ENCODE measurements at regions not wholly inside any gene's neighbourhood (a gene's known extent, or its start where the extent isn't known, plus 50 kb on each side); places are given as distances from the start of the nearest gene placed in this dataset.

DNA sequence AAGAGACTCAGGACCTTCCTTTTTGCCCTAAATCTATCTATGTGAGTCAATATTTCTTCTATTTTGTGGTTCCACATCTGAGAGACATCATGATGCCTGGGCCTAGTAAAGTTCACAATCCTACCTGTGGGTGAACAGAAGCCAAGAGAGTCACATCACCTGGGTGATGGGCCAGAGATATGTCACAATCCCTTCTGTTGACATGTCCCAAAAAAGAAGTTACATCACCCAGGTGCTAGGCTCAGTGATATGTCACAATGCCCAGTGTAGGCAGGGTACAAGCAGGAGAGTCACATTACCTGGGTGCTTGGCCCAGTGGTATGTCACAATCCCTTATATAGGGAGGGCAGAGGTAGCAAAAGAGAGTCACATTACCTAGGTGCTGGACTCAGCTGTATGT, 2101.9 kb downstream of the TP53TG3F start:
- no peak for DNase-seq (ENCODE audit: low read depth, low spot score)
- no peaks in the 10 kb centered on the region for H3K4me1 ChIP-seq (ENCODE audit: insufficient read depth, insufficient read length)
- H3K36me3 ChIP-seq (ENCODE audit: insufficient read depth, insufficient read length, low read length), result no peaks in the 10 kb centered on the region
- no peak overlapping the region for H3K4me3 ChIP-seq (ENCODE audit: insufficient read length, low read depth)
- H3K9me3 ChIP-seq (ENCODE audit: insufficient read depth, low read length), result no peaks in the 10 kb centered on the region
- no peaks in the 10 kb centered on the region for H3K27me3 ChIP-seq (ENCODE audit: insufficient read depth, insufficient read length)
- TF ChIP-seq ZNF274 (IDR thresholded peaks at IDR 0.05; ENCODE audit: low read depth, low read length) (no peak), YY1 (IDR thresholded peaks at IDR 0.05; ENCODE audit: insufficient read depth, insufficient read length) (no peak), SUZ12 (IDR thresholded peaks at IDR 0.05; ENCODE audit: extremely low read depth, insufficient read depth, insufficient read length) (no peak)
- H3K9ac ChIP-seq (ENCODE audit: insufficient read length, low read depth), result no peak overlapping the region

DNA sequence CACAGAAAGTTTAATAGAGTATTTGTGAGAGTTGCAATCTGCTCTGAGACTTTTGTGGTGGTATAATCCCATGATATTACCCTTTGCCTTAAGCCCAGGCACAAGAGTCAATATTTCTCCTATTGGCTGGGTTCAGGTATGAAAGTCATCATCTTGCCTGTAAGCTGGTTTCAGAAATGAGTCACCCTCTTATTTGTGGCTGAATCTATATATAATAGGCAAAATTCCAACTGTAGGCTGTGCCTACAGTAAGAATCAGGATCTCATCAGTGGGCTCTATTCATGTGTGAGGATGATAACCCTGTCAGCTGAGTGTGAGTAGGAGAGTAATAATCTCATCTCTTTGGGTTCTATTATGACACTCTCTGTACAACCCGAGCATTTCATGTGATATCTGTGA, 2103.1 kb downstream of the TP53TG3F start:
- TF ChIP-seq YY1 (IDR thresholded peaks at IDR 0.05; ENCODE audit: insufficient read depth, insufficient read length), result no peak
- TF ChIP-seq ZNF274 (IDR thresholded peaks at IDR 0.05; ENCODE audit: low read depth, low read length), result no peak
- TF ChIP-seq SUZ12 (IDR thresholded peaks at IDR 0.05; ENCODE audit: extremely low read depth, insufficient read depth, insufficient read length), result no peak
- Histone ChIP-seq H3K27me3 (ENCODE audit: insufficient read depth, insufficient read length) (no peaks in the 10 kb centered on the region), H3K9ac (ENCODE audit: insufficient read length, low read depth) (no peak overlapping the region), H3K4me1 (ENCODE audit: insufficient read depth, insufficient read length) (no peaks in the 10 kb centered on the region), H3K36me3 (ENCODE audit: insufficient read depth, insufficient read length, low read length) (no peaks in the 10 kb centered on the region), H3K9me3 (ENCODE audit: insufficient read depth, low read length) (no peaks in the 10 kb centered on the region), H3K4me3 (ENCODE audit: insufficient read length, low read depth) (no peak overlapping the region)
- DNase-seq (ENCODE audit: low read depth, low spot score), result no peak

DNA sequence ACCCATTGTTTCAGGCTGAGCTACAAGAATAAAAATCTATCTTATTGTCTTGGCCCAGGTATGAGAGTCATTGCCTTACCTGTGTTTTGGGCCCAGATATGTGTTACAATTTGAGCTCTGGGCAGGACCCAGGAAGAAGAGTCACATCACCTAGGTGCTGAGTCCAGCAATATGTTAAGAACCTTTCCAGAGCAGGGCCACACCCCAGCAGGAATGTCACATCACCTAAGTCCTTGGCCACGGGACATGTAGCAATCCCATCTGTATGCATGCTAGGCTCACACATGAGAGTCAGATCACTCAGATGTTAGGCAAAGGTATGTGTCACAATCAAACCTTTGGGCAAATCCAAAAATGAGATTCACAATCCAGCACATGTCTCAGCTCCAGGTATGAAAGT, 2103.5 kb downstream of the TP53TG3F start:
- no peak for DNase-seq (ENCODE audit: low read depth, low spot score)
- no peaks in the 10 kb centered on the region for H3K36me3 ChIP-seq (ENCODE audit: insufficient read depth, insufficient read length, low read length)
- H3K9ac ChIP-seq (ENCODE audit: insufficient read length, low read depth), result no peak overlapping the region
- no peaks in the 10 kb centered on the region for H3K4me1 ChIP-seq (ENCODE audit: insufficient read depth, insufficient read length)
- H3K27me3 ChIP-seq (ENCODE audit: insufficient read depth, insufficient read length), result no peaks in the 10 kb centered on the region
- TF ChIP-seq YY1 (IDR thresholded peaks at IDR 0.05; ENCODE audit: insufficient read depth, insufficient read length), result no peak
- TF ChIP-seq ZNF274 (IDR thresholded peaks at IDR 0.05; ENCODE audit: low read depth, low read length), result no peak
- no peak for TF ChIP-seq SUZ12 (IDR thresholded peaks at IDR 0.05; ENCODE audit: extremely low read depth, insufficient read depth, insufficient read length)
- H3K9me3 ChIP-seq (ENCODE audit: insufficient read depth, low read length), result no peaks in the 10 kb centered on the region
- no peak overlapping the region for H3K4me3 ChIP-seq (ENCODE audit: insufficient read length, low read depth)

DNA sequence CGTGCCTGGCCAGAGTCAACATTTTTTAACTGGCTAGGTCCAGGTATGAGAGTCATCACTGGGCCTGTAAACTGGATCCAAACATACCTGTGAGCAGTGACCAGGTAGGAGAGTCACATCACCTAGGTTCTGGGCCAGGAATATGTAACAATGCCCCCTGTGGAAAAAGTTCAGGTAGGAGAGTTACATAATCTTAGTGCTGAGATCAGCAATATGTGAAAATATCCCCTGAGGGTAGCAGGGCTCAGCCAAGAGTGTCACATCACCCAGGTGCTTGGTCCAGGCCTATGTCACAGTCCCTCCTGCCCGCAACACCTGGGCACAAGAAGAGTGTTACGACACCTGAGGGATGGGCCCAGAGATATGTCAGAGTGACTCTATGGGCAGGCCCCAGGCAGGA, 2104.7 kb downstream of the TP53TG3F start:
- no peak for TF ChIP-seq SUZ12 (IDR thresholded peaks at IDR 0.05; ENCODE audit: extremely low read depth, insufficient read depth, insufficient read length)
- TF ChIP-seq YY1 (IDR thresholded peaks at IDR 0.05; ENCODE audit: insufficient read depth, insufficient read length), result no peak
- no peak for TF ChIP-seq ZNF274 (IDR thresholded peaks at IDR 0.05; ENCODE audit: low read depth, low read length)
- Histone ChIP-seq H3K4me3 (ENCODE audit: insufficient read length, low read depth) (no peak overlapping the region), H3K9me3 (ENCODE audit: insufficient read depth, low read length) (no peaks in the 10 kb centered on the region), H3K27me3 (ENCODE audit: insufficient read depth, insufficient read length) (no peaks in the 10 kb centered on the region), H3K9ac (ENCODE audit: insufficient read length, low read depth) (no peak overlapping the region), H3K36me3 (ENCODE audit: insufficient read depth, insufficient read length, low read length) (no peaks in the 10 kb centered on the region), H3K4me1 (ENCODE audit: insufficient read depth, insufficient read length) (no peaks in the 10 kb centered on the region)
- DNase-seq (ENCODE audit: low read depth, low spot score), result no peak

DNA sequence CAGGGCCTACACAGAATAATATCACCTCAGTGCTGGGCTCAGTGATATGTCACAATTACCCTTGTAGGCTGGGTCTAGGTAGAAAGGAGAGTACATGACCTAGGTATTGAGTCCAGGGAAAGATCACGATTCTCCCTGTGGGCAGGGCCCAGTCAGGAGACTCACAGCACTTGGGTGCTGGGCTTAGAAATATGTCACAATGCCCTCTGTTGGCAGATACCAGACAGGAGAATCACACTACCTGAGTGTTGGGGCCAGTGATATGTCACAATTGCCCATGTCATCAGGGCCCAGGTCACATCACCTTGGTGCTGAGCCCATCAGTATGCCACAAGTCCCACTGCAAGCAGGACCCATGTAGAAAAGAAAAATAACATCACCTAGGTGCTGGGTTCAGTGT, 2105.5 kb downstream of the TP53TG3F start:
- no peak for TF ChIP-seq SUZ12 (IDR thresholded peaks at IDR 0.05; ENCODE audit: extremely low read depth, insufficient read depth, insufficient read length)
- TF ChIP-seq ZNF274 (IDR thresholded peaks at IDR 0.05; ENCODE audit: low read depth, low read length), result no peak
- TF ChIP-seq YY1 (IDR thresholded peaks at IDR 0.05; ENCODE audit: insufficient read depth, insufficient read length), result no peak
- Histone ChIP-seq H3K27me3 (ENCODE audit: insufficient read depth, insufficient read length) (no peaks in the 10 kb centered on the region), H3K36me3 (ENCODE audit: insufficient read depth, insufficient read length, low read length) (no peaks in the 10 kb centered on the region), H3K4me1 (ENCODE audit: insufficient read depth, insufficient read length) (no peaks in the 10 kb centered on the region), H3K9ac (ENCODE audit: insufficient read length, low read depth) (no peak overlapping the region), H3K9me3 (ENCODE audit: insufficient read depth, low read length) (no peaks in the 10 kb centered on the region), H3K4me3 (ENCODE audit: insufficient read length, low read depth) (no peak overlapping the region)
- DNase-seq (ENCODE audit: low read depth, low spot score), result no peak

DNA sequence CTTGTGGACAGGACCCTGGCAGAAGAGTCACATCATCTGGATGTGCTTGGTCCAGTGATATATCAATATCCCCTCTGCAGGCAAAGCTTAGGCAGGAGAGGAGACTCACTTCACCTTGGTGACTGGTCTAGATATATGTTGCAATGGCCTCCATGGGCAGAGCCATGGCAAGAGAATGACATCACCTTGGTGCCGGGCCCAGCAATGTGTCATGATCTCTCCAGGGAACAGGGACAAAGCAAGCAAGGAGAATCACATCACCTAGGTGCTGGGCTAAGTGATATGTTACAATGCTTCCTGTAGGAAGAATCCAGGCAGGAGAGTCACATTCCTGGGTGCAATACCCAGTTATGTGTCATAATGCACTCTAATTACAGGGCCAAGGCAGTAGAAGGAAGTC, 2106.2 kb downstream of the TP53TG3F start:
- H3K36me3 ChIP-seq (ENCODE audit: insufficient read depth, insufficient read length, low read length), result no peaks in the 10 kb centered on the region
- H3K9ac ChIP-seq (ENCODE audit: insufficient read length, low read depth), result no peak overlapping the region
- no peaks in the 10 kb centered on the region for H3K27me3 ChIP-seq (ENCODE audit: insufficient read depth, insufficient read length)
- no peak for TF ChIP-seq YY1 (IDR thresholded peaks at IDR 0.05; ENCODE audit: insufficient read depth, insufficient read length)
- no peak for TF ChIP-seq SUZ12 (IDR thresholded peaks at IDR 0.05; ENCODE audit: extremely low read depth, insufficient read depth, insufficient read length)
- no peak for TF ChIP-seq ZNF274 (IDR thresholded peaks at IDR 0.05; ENCODE audit: low read depth, low read length)
- H3K9me3 ChIP-seq (ENCODE audit: insufficient read depth, low read length), result no peaks in the 10 kb centered on the region
- no peak for DNase-seq (ENCODE audit: low read depth, low spot score)
- no peak overlapping the region for H3K4me3 ChIP-seq (ENCODE audit: insufficient read length, low read depth)
- H3K4me1 ChIP-seq (ENCODE audit: insufficient read depth, insufficient read length), result no peaks in the 10 kb centered on the region

DNA sequence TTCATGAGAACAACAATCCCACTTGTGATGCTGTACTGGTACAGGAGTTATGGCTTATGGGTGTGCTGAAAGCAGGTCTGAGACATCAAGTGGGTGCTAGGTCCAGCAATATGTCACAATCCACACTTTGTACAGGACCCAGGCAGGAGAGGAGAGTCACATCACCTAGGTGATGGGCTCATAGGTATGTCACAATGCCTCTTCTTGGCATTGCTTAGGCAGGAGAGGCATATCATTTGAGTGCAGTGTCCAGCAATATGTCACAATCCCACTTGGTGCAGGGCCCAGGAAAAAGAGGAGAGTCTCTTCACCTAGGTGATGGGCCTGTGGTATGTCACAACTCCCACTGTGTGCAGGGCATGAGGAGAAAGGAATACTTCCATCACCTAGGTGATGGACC, 2110.0 kb downstream of the TP53TG3F start:
- TF ChIP-seq YY1 (IDR thresholded peaks at IDR 0.05; ENCODE audit: insufficient read depth, insufficient read length) (no peak), SUZ12 (IDR thresholded peaks at IDR 0.05; ENCODE audit: extremely low read depth, insufficient read depth, insufficient read length) (no peak), ZNF274 (IDR thresholded peaks at IDR 0.05; ENCODE audit: low read depth, low read length) (no peak)
- H3K27me3 ChIP-seq (ENCODE audit: insufficient read depth, insufficient read length), result no peaks in the 10 kb centered on the region
- no peaks in the 10 kb centered on the region for H3K9me3 ChIP-seq (ENCODE audit: insufficient read depth, low read length)
- DNase-seq (ENCODE audit: low read depth, low spot score), result no peak
- H3K36me3 ChIP-seq (ENCODE audit: insufficient read depth, insufficient read length, low read length), result no peaks in the 10 kb centered on the region
- H3K4me3 ChIP-seq (ENCODE audit: insufficient read length, low read depth), result no peak overlapping the region
- H3K9ac ChIP-seq (ENCODE audit: insufficient read length, low read depth), result no peak overlapping the region
- no peaks in the 10 kb centered on the region for H3K4me1 ChIP-seq (ENCODE audit: insufficient read depth, insufficient read length)

DNA sequence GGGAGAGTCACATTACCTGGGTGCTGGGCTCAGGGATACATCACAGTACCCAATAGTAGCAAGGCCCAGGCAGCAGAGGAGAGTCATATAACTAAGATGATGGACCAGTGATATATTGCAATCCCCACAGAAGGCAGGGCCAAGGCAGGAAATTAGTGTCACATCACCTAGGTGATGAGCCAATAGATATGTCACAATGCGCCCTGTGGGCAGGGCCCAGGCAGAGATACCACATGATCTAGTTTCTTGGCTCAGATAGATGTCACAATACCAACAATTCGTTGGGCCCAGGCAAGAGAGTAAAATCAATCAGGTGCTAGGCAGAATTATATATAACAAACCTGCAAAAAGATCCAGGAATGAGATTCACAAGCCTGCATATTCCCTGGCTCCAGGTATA, 2111.5 kb downstream of the TP53TG3F start:
- H3K36me3 ChIP-seq (ENCODE audit: insufficient read depth, insufficient read length, low read length), result no peaks in the 10 kb centered on the region

More for the DNA sequence above, 2111.5 kb downstream of the TP53TG3F start:
- TF ChIP-seq ZNF274 (IDR thresholded peaks at IDR 0.05; ENCODE audit: low read depth, low read length), result no peak
- TF ChIP-seq YY1 (IDR thresholded peaks at IDR 0.05; ENCODE audit: insufficient read depth, insufficient read length), result no peak
- no peak for TF ChIP-seq SUZ12 (IDR thresholded peaks at IDR 0.05; ENCODE audit: extremely low read depth, insufficient read depth, insufficient read length)
- H3K9ac ChIP-seq (ENCODE audit: insufficient read length, low read depth), result no peak overlapping the region
- H3K27me3 ChIP-seq (ENCODE audit: insufficient read depth, insufficient read length), result no peaks in the 10 kb centered on the region
- DNase-seq (ENCODE audit: low read depth, low spot score), result no peak
- H3K4me1 ChIP-seq (ENCODE audit: insufficient read depth, insufficient read length), result no peaks in the 10 kb centered on the region
- no peak overlapping the region for H3K4me3 ChIP-seq (ENCODE audit: insufficient read length, low read depth)
- H3K9me3 ChIP-seq (ENCODE audit: insufficient read depth, low read length), result no peaks in the 10 kb centered on the region

Data from NT2/D1 (cell line).